H1 (cell line): ENCODE measurements at regions not wholly inside any gene's neighbourhood (a gene's known extent, or its start where the extent isn't known, plus 50 kb on each side); places are given as distances from the start of the nearest gene placed in this dataset.

Source experiments
- EGR1 ChIP-seq: IDR thresholded peaks from 2 replicates; pipeline ENCODE4 v1.6.1; 2011; ENCODE audit warnings: low read depth, low read length, borderline replicate concordance
- PHF8 ChIP-seq: fragments of 200-600 bp; sonication (generic); conservative IDR thresholded peaks from 2 replicates; pipeline ENCODE4 v1.7.1; 2012; ENCODE audit warnings: low read depth, mild to moderate bottlenecking, inconsistent platforms, low read length, moderate library complexity
- RFX5 ChIP-seq: IDR thresholded peaks from 2 replicates; pipeline ENCODE4 v1.6.1; 2011; ENCODE audit warnings: low read depth, low read length, improper control_type of control experiment, borderline replicate concordance
- SIN3A ChIP-seq, 2 experiments: IDR thresholded peaks in 1 of 2; conservative IDR thresholded peaks in 1 of 2; 2 replicates each; pipeline ENCODE4 v1.6.1; 2011 to 2012; ENCODE audit warnings: low read length in 2 of 2, improper control_type of control experiment in 1 of 2, low read depth in 1 of 2, mild to moderate bottlenecking in 1 of 2
- TF ChIP-seq, protein P1 (sequence below): fragments of 300-600 bp; sonication (generic); IDR thresholded peaks from 2 replicates; pipeline ENCODE4 v1.7.1; 2012; ENCODE audit warnings: low read length, moderate library complexity, mild to moderate bottlenecking, inconsistent platforms; ENCODE audit not compliant: insufficient replicate concordance

DNA sequence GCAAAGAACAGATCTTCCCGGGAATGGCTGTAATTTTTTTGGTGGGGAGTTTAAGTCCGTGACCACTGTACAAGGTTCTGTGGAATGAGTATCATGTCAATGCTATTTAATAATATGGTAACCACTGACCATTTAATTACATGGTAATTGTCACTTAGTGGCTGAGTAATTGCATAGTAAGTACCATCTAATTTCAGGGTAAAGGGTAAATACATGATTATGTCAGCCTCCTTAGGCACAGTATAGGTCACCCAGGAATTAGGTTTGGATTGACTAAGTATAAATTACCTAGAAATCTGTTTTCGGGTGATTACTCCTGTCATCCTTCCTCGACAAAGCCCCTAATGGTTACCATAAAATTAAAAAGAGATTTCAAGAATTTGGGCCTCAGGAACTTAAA lies 120.1 kb upstream of the AGBL1 start (continued):
- TF ChIP-seq, protein P1, sequence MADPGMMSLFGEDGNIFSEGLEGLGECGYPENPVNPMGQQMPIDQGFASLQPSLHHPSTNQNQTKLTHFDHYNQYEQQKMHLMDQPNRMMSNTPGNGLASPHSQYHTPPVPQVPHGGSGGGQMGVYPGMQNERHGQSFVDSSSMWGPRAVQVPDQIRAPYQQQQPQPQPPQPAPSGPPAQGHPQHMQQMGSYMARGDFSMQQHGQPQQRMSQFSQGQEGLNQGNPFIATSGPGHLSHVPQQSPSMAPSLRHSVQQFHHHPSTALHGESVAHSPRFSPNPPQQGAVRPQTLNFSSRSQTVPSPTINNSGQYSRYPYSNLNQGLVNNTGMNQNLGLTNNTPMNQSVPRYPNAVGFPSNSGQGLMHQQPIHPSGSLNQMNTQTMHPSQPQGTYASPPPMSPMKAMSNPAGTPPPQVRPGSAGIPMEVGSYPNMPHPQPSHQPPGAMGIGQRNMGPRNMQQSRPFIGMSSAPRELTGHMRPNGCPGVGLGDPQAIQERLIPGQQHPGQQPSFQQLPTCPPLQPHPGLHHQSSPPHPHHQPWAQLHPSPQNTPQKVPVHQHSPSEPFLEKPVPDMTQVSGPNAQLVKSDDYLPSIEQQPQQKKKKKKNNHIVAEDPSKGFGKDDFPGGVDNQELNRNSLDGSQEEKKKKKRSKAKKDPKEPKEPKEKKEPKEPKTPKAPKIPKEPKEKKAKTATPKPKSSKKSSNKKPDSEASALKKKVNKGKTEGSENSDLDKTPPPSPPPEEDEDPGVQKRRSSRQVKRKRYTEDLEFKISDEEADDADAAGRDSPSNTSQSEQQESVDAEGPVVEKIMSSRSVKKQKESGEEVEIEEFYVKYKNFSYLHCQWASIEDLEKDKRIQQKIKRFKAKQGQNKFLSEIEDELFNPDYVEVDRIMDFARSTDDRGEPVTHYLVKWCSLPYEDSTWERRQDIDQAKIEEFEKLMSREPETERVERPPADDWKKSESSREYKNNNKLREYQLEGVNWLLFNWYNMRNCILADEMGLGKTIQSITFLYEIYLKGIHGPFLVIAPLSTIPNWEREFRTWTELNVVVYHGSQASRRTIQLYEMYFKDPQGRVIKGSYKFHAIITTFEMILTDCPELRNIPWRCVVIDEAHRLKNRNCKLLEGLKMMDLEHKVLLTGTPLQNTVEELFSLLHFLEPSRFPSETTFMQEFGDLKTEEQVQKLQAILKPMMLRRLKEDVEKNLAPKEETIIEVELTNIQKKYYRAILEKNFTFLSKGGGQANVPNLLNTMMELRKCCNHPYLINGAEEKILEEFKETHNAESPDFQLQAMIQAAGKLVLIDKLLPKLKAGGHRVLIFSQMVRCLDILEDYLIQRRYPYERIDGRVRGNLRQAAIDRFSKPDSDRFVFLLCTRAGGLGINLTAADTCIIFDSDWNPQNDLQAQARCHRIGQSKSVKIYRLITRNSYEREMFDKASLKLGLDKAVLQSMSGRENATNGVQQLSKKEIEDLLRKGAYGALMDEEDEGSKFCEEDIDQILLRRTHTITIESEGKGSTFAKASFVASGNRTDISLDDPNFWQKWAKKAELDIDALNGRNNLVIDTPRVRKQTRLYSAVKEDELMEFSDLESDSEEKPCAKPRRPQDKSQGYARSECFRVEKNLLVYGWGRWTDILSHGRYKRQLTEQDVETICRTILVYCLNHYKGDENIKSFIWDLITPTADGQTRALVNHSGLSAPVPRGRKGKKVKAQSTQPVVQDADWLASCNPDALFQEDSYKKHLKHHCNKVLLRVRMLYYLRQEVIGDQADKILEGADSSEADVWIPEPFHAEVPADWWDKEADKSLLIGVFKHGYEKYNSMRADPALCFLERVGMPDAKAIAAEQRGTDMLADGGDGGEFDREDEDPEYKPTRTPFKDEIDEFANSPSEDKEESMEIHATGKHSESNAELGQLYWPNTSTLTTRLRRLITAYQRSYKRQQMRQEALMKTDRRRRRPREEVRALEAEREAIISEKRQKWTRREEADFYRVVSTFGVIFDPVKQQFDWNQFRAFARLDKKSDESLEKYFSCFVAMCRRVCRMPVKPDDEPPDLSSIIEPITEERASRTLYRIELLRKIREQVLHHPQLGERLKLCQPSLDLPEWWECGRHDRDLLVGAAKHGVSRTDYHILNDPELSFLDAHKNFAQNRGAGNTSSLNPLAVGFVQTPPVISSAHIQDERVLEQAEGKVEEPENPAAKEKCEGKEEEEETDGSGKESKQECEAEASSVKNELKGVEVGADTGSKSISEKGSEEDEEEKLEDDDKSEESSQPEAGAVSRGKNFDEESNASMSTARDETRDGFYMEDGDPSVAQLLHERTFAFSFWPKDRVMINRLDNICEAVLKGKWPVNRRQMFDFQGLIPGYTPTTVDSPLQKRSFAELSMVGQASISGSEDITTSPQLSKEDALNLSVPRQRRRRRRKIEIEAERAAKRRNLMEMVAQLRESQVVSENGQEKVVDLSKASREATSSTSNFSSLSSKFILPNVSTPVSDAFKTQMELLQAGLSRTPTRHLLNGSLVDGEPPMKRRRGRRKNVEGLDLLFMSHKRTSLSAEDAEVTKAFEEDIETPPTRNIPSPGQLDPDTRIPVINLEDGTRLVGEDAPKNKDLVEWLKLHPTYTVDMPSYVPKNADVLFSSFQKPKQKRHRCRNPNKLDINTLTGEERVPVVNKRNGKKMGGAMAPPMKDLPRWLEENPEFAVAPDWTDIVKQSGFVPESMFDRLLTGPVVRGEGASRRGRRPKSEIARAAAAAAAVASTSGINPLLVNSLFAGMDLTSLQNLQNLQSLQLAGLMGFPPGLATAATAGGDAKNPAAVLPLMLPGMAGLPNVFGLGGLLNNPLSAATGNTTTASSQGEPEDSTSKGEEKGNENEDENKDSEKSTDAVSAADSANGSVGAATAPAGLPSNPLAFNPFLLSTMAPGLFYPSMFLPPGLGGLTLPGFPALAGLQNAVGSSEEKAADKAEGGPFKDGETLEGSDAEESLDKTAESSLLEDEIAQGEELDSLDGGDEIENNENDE, result no peak
- TF ChIP-seq RFX5, result no peak
- TF ChIP-seq EGR1, result no peak
- TF ChIP-seq SIN3A (conservative IDR thresholded peaks at IDR 0.05 in 1 of 2, IDR thresholded peaks at IDR 0.05 in 1 of 2; ENCODE audit: low read depth in 1 of 2, low read length in 2 of 2), result no peak
- TF ChIP-seq PHF8, result no peak
